ENCODE measurements at regions not wholly inside any gene's neighbourhood (a gene's known extent, or its start where the extent isn't known, plus 50 kb on each side); places are given as distances from the start of the nearest gene placed in this dataset.

DNA sequence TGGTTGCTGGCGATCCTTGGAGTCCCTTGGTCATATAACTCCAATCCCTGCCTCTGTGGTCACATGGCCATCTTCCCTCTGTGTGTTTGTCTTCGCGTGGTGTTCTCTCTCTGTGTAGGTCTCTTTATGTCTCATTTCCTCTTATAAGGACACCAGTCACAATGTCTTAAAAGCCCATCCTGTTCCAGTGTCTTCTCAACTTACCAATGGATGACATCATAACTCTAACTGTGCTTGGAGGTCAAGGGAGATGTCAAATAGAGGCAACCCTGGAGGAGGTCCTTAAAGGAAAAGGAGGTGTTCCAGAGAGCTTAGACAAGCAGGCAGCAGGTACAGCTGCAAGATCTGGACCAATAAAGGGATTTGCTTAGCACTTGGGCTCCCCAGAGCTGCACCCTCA, 143.0 kb downstream of the BUB3 start:
- intact Hi-C loops (cut with DNase I), result no loop called here

DNA sequence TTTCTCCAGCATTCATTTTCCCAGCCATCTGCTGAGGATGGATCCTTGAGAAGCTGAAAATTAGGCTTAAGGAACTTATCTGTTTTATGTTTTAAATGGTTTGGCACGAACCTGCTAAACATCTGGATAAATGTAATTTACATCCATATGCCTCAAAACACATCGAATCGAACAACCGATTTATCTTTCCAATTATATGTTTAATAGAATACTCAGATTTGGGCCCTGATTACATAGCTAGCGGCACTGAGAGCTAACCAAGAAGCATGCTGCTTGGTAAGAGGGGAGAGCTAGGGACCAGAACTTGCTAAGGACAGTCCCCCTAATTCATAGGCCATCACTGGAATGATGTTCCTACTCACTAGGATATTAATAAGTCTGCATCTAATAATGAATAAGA, 144.4 kb downstream of the BUB3 start:
- no peak for DNase-seq (ENCODE audit: low spot score)
- Histone ChIP-seq H3K27me3 (replicated peaks; ENCODE audit: insufficient read depth) (no peaks in the 10 kb centered on the region), H3K9me3 (no peaks in the 10 kb centered on the region), H3K27ac (no peak overlapping the region), H3K4me1 (replicated peaks) (no peaks in the 10 kb centered on the region), H3K4me3 (no peak overlapping the region), H3K36me3 (no peaks in the 10 kb centered on the region)
- WGBS, result 87% methylated on average over 5 of the region's 5 CpGs
- intact Hi-C loops (cut with DNase I), result no loop called here
- no peak for TF ChIP-seq POLR2A (IDR thresholded peaks at IDR 0.05)
- TF ChIP-seq, protein P1, sequence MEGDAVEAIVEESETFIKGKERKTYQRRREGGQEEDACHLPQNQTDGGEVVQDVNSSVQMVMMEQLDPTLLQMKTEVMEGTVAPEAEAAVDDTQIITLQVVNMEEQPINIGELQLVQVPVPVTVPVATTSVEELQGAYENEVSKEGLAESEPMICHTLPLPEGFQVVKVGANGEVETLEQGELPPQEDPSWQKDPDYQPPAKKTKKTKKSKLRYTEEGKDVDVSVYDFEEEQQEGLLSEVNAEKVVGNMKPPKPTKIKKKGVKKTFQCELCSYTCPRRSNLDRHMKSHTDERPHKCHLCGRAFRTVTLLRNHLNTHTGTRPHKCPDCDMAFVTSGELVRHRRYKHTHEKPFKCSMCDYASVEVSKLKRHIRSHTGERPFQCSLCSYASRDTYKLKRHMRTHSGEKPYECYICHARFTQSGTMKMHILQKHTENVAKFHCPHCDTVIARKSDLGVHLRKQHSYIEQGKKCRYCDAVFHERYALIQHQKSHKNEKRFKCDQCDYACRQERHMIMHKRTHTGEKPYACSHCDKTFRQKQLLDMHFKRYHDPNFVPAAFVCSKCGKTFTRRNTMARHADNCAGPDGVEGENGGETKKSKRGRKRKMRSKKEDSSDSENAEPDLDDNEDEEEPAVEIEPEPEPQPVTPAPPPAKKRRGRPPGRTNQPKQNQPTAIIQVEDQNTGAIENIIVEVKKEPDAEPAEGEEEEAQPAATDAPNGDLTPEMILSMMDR (IDR thresholded peaks at IDR 0.05), result no peak
- no peak for TF ChIP-seq POLR2AphosphoS5 (IDR thresholded peaks at IDR 0.05)

More for the DNA sequence above, 143.0 kb downstream of the BUB3 start:
- no peaks in the 10 kb centered on the region for H3K9me3 ChIP-seq
- no peak overlapping the region for H3K4me3 ChIP-seq
- DNase-seq (ENCODE audit: low spot score), result no peak
- WGBS, result 61% methylated on average over 3 of the region's 3 CpGs
- no peak overlapping the region for H3K27ac ChIP-seq
- TF ChIP-seq, protein P1 (IDR thresholded peaks at IDR 0.05), result no peak
- no peak for TF ChIP-seq POLR2A (IDR thresholded peaks at IDR 0.05)
- TF ChIP-seq POLR2AphosphoS5 (IDR thresholded peaks at IDR 0.05), result no peak
- no peaks in the 10 kb centered on the region for H3K27me3 ChIP-seq (replicated peaks; ENCODE audit: insufficient read depth)
- no peaks in the 10 kb centered on the region for H3K36me3 ChIP-seq
- no peaks in the 10 kb centered on the region for H3K4me1 ChIP-seq (replicated peaks)

DNA sequence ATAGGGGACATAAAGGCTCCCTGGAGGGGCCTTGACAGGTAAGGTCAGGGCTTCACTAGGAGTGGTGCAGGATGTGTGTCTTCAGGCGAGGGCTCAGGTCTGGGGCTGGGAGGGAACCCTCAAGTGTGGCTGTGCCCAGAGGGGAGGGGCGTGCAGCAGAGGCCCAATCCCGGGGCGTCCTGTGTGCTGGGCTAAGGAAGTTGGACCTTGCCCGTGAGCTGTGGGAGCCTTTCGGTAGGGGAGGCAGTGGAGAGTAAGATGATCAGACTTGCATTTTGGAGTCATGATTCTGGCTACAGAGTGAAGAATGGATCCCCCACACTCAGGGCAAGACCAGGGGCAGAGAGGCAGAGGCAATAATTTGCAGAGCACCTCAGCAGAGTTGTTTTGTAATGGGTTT, 145.4 kb downstream of the BUB3 start:
- no peaks in the 10 kb centered on the region for H3K27me3 ChIP-seq (replicated peaks; ENCODE audit: insufficient read depth)
- no peak for TF ChIP-seq POLR2A (IDR thresholded peaks at IDR 0.05)
- no peak for TF ChIP-seq POLR2AphosphoS5 (IDR thresholded peaks at IDR 0.05)
- TF ChIP-seq, protein P1 (IDR thresholded peaks at IDR 0.05), result no peak
- H3K4me3 ChIP-seq, result no peak overlapping the region
- no peak for DNase-seq (ENCODE audit: low spot score)
- WGBS, result 87% methylated on average over 6 of the region's 6 CpGs
- no peaks in the 10 kb centered on the region for H3K9me3 ChIP-seq
- no peaks in the 10 kb centered on the region for H3K36me3 ChIP-seq
- H3K27ac ChIP-seq, result no peak overlapping the region
- intact Hi-C loops (cut with DNase I), result no loop called here
- no peaks in the 10 kb centered on the region for H3K4me1 ChIP-seq (replicated peaks)

DNA sequence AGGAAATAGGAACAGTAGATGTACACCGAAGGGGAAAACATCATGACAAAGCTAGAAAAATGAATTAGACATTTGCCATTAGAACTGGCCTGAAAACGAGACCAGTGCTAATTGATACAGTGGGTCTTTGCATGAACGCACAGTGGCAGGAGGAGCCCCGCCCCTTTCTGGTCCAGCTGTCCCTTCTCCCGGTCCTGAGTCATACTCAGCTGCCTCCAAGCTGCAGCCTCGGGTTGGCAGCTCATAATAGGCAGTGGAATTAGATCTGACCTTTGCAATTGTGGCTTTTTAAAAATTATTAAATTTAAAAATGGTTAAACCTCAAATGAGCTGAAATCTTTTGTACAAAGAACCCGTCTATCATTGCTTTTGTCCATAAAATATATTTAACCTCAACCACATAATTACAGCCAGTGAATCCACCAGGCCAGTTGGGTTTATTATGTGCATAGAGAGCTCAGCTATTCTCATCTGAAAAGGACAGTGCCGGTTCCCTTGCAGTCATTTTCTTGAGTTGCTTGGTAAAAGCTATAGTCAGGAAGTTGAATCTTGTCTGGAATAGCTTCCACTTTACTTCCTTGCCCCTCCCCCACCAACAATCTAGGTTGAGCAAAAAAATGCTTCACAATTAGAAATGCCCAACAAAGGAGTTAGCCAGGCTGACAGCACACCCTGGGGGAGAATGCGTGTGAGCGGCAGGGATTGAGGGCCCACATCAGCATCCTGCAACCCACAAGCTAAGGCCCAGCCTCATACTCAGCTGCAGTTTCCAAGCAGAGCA, 147.1 kb downstream of the BUB3 start:
- H3K27me3 ChIP-seq (replicated peaks; ENCODE audit: insufficient read depth), result peaks cover 2% of the 10 kb centered on the region
- no peaks in the 10 kb centered on the region for H3K4me1 ChIP-seq (replicated peaks)
- H3K36me3 ChIP-seq, result no peaks in the 10 kb centered on the region
- no peak overlapping the region for H3K4me3 ChIP-seq
- no peak for TF ChIP-seq POLR2AphosphoS5 (IDR thresholded peaks at IDR 0.05)
- TF ChIP-seq POLR2A (IDR thresholded peaks at IDR 0.05), result no peak
- TF ChIP-seq, protein P1 (IDR thresholded peaks at IDR 0.05), result no peak
- DNase-seq (ENCODE audit: low spot score), result no peak
- no peak overlapping the region for H3K27ac ChIP-seq
- 40% methylated on average over 10 of the region's 10 CpGs for WGBS
- intact Hi-C loops (cut with DNase I), result no loop called here
- H3K9me3 ChIP-seq, result no peaks in the 10 kb centered on the region
